Naive thymus-derived CD4-positive, alpha-beta T cell (primary cell): ENCODE measurements at regions not wholly inside any gene's neighbourhood (a gene's known extent, or its start where the extent isn't known, plus 50 kb on each side); places are given as distances from the start of the nearest gene placed in this dataset.

Experiments
- ATAC-seq: fragments of 150-1000 bp; cut with Tn5 transposase; 2 replicates; pipeline ENCODE4 v1.10.0; 2021; ENCODE audit warnings: mild to moderate bottlenecking, moderate library complexity
- CTCF ChIA-PET: fragments of 350-600 bp; sonication (Branson Sonifier 250); formaldehyde crosslinking; loops from one replicate; lab custom pipeline; 2021; ENCODE audit warnings: antibody characterized with exemption; lab: Charles Lee
- POLR2A ChIA-PET: fragments of 350-600 bp; sonication (Branson Sonifier 250); formaldehyde crosslinking; loops from one replicate; lab custom pipeline; 2021; ENCODE audit warnings: antibody characterized with exemption, inconsistent platforms; lab: Charles Lee
- DNase-seq, 9 donors: peaks; one replicate each; pipeline versions ENCODE4 v3.0.0 to v3.0.0-alpha.2; 2020 to 2022; ENCODE audit warnings: mixed read lengths in 1 of 9
- H3K27ac ChIP-seq: one replicate; pipeline ENCODE4 v1.7.0; 2013; ENCODE audit warnings: mild to moderate bottlenecking, low read depth, low read length, moderate library complexity
- H3K27me3 ChIP-seq, 2 donors: one replicate each; pipeline ENCODE4 v1.7.0; 2013; ENCODE audit warnings: low read length in 2 of 2, mild to moderate bottlenecking in 2 of 2, moderate library complexity in 2 of 2; ENCODE audit not compliant: control insufficient read depth in 2 of 2, insufficient read depth in 2 of 2
- H3K36me3 ChIP-seq, 3 experiments: 1 replicate in 2 of 3; 2 replicates in 1 of 3; pipeline ENCODE4 v1.7.0; 2013; ENCODE audit warnings: low read length in 3 of 3, mild to moderate bottlenecking in 3 of 3, moderate library complexity in 1 of 3; ENCODE audit not compliant: insufficient read depth in 3 of 3, control insufficient read depth in 2 of 3
- H3K4me1 ChIP-seq, 2 donors: one replicate each; pipeline ENCODE4 v1.7.0; 2013; ENCODE audit warnings: low read length in 2 of 2, mild to moderate bottlenecking in 2 of 2, moderate library complexity in 1 of 2; ENCODE audit not compliant: control insufficient read depth in 2 of 2, insufficient read depth in 2 of 2
- H3K4me3 ChIP-seq: 2 replicates; pipeline ENCODE4 v1.7.0; 2013; ENCODE audit warnings: mild to moderate bottlenecking, low read length
- H3K9me3 ChIP-seq, 3 experiments: 1 replicate in 2 of 3; 2 replicates in 1 of 3; pipeline ENCODE4 v1.7.0; 2013; ENCODE audit warnings: low read length in 3 of 3; ENCODE audit not compliant: control insufficient read depth in 2 of 3
- H3K27ac Mint-ChIP-seq, 9 donors: one replicate each; pipeline ENCODE4 v1.8.0; 2020 to 2022; ENCODE audit warnings: mixed read lengths in 9 of 9, mild to moderate bottlenecking in 8 of 9, moderate library complexity in 5 of 9, inconsistent platforms in 2 of 9
- H3K27me3 Mint-ChIP-seq, 5 donors: one replicate each; pipeline ENCODE4 v1.8.0; 2021 to 2022; ENCODE audit warnings: mixed read lengths in 5 of 5, mild to moderate bottlenecking in 1 of 5
- H3K36me3 Mint-ChIP-seq, 5 donors: one replicate each; pipeline ENCODE4 v1.8.0; 2020 to 2022; ENCODE audit warnings: mixed read lengths in 5 of 5, mild to moderate bottlenecking in 3 of 5, inconsistent platforms in 1 of 5
- H3K4me1 Mint-ChIP-seq, 7 donors: one replicate each; pipeline ENCODE4 v1.8.0; 2020 to 2022; ENCODE audit warnings: mixed read lengths in 7 of 7, mild to moderate bottlenecking in 3 of 7, inconsistent platforms in 1 of 7
- H3K4me3 Mint-ChIP-seq, 10 donors: one replicate each; pipeline ENCODE4 v1.8.0; 2020 to 2022; ENCODE audit warnings: mild to moderate bottlenecking in 10 of 10, mixed read lengths in 10 of 10, moderate library complexity in 6 of 10, inconsistent platforms in 2 of 10
- H3K9me3 Mint-ChIP-seq, 11 donors: one replicate each; pipeline ENCODE4 v1.8.0; 2020 to 2022; ENCODE audit warnings: mixed read lengths in 11 of 11, mild to moderate bottlenecking in 4 of 11, inconsistent platforms in 1 of 11, moderate library complexity in 1 of 11
- intact Hi-C, 2 donors: fragments of 100-400 bp; cut with micrococcal nuclease; formaldehyde crosslinking; loops; one replicate each; pipeline ENCODE4 v1.15.1; 2023

- Mint-ChIP-seq H3K27me3 (peaks cover 0 to 52% (median 0%) of the 10 kb centered on the region in 5 donors), H3K4me3 (no peak overlapping the region), H3K4me1 (peaks cover 0 to 54% (median 28%) of the 10 kb centered on the region in 7 donors), H3K27ac (no peak overlapping the region), H3K9me3 (peaks cover 0 to 4% (median 0%) of the 10 kb centered on the region in 11 donors), H3K36me3 (peaks cover 0 to 5% (median 0%) of the 10 kb centered on the region in 5 donors)
- Histone ChIP-seq H3K4me3 (no peak overlapping the region), H3K4me1 (peaks cover 0 to 6% of the 10 kb centered on the region in 2 donors), H3K36me3 (no peaks in the 10 kb centered on the region), H3K9me3 (no peaks in the 10 kb centered on the region), H3K27ac (no peak overlapping the region), H3K27me3 (no peaks in the 10 kb centered on the region)
- ChIA-PET POLR2A (interaction anchor here (1.4 kb wide), 1 partner anchor 8 kb away, joined by 4 read pairs; no protein-coding TSS in a partner anchor), CTCF (interaction anchor here (0.9 kb wide), 1 partner anchor 12 kb away, joined by 3 read pairs; no protein-coding TSS in a partner anchor)
- DNase-seq, result no peak
- intact Hi-C loops, result no loop called here
- ATAC-seq, result no peak
Measured at GRCh38 chr1:172756024-172756423, 97.1 kb downstream of the FASLG start.

- ChIA-PET POLR2A (no interaction called here), CTCF (interaction anchor here (0.5 to 1.0 kb wide), 3 partner anchors 13 to 386 kb away, joined by 3 to 5 read pairs (median 4); no protein-coding TSS in a partner anchor)
- Histone ChIP-seq H3K27ac (no peak overlapping the region), H3K4me3 (no peak overlapping the region), H3K27me3 (no peaks in the 10 kb centered on the region), H3K4me1 (peaks cover 0 to 7% of the 10 kb centered on the region in 2 donors), H3K9me3 (no peaks in the 10 kb centered on the region), H3K36me3 (no peaks in the 10 kb centered on the region)
- Mint-ChIP-seq H3K4me3 (no peak overlapping the region), H3K27me3 (peaks cover 0 to 42% (median 0%) of the 10 kb centered on the region in 5 donors), H3K36me3 (peaks cover 0 to 5% (median 0%) of the 10 kb centered on the region in 5 donors), H3K27ac (peak overlapping the region in 1 of 9 donors; percentile 62), H3K4me1 (peaks cover 3 to 60% (median 36%) of the 10 kb centered on the region in 7 donors), H3K9me3 (peaks cover 0 to 5% (median 0%) of the 10 kb centered on the region in 11 donors)
- no peak for DNase-seq
- intact Hi-C loops, result no loop called here
- peak; percentile 45 for ATAC-seq
Measured at GRCh38 chr1:172758259-172758658, 99.4 kb downstream of the FASLG start.

GRCh38 chr1:172760121-172760520, 101.2 kb downstream of the FASLG start:
- peaks cover 0 to 19% of the 10 kb centered on the region in 2 donors for H3K4me1 ChIP-seq
- H3K4me3 ChIP-seq, result no peak overlapping the region
- Mint-ChIP-seq H3K27ac (peak overlapping the region in 1 of 9 donors; percentile 56), H3K36me3 (peaks cover 0 to 5% (median 0%) of the 10 kb centered on the region in 5 donors), H3K27me3 (peaks cover 0 to 38% (median 0%) of the 10 kb centered on the region in 5 donors), H3K9me3 (peaks cover 0 to 8% (median 0%) of the 10 kb centered on the region in 11 donors), H3K4me1 (peaks cover 3 to 61% (median 42%) of the 10 kb centered on the region in 7 donors), H3K4me3 (no peak overlapping the region)
- H3K9me3 ChIP-seq, result no peaks in the 10 kb centered on the region
- ChIA-PET CTCF (no interaction called here), POLR2A (interaction anchor here (0.6 kb wide), 1 partner anchor 11 kb away, joined by 3 read pairs; no protein-coding TSS in a partner anchor)
- no peak for DNase-seq
- no peak overlapping the region for H3K27ac ChIP-seq
- H3K27me3 ChIP-seq, result no peaks in the 10 kb centered on the region
- ATAC-seq, result no peak
- H3K36me3 ChIP-seq, result no peaks in the 10 kb centered on the region
- intact Hi-C loops, result loop anchor here in 1 of 2 donors (5.0 kb wide), 1 partner anchor 1062 kb away; the partner anchor contains the start of genes CENPL and DARS2

DNA sequence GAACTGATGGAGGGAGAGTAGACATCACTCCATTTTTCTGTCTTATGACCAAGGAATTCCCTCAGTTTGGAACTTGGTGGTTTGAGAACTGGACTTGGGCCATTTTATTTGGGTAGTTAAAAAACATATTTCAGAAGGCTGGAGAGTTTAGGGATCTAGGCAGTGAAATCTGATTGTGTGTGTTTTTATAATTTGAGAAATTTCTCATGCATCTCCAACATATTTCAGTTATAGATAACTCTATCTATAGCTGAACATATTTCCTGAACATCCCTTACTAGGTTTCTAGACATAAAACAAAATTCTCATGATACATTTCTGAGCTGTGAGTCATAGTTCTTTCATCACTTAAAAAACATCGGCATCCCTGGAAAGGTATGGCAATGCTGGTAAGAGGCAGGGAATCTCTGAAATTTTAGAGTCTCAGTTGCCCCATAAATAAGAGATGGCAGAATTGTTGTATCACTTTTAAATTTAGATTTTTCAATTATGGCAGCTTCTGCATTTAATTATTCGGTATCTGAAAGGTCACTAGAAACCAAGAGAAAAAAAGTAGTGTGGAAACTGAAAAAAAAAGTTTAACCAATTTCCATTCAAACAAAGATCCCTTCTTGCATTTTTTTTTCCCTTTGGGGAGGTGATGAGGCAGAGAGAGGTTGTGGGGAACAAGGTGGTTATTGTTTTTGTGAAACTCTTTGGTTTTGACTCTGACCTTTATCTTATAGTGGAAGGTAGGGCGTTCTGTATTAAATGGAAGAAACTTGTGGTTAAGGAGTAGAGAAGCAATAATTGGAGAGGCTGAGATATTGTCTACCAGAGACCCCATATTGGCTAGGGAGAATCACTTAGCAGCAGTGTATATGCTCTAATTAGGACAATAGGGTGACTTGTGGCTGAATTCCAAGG, 102.9 kb downstream of the FASLG start:
- POLR2A ChIA-PET, result interaction anchor here (0.7 kb wide), 1 partner anchor 25 kb away, joined by 4 read pairs; no protein-coding TSS in a partner anchor
- CTCF ChIA-PET, result interaction anchor here (0.7 to 1.7 kb wide), 2 partner anchors 17 to 171 kb away, joined by 3 to 8 read pairs; no protein-coding TSS in a partner anchor

GRCh38 chr1:172763057-172763456, 104.2 kb downstream of the FASLG start:
- Mint-ChIP-seq H3K4me1 (peaks cover 3 to 63% (median 44%) of the 10 kb centered on the region in 7 donors), H3K27me3 (peaks cover 0 to 15% (median 0%) of the 10 kb centered on the region in 5 donors), H3K9me3 (peaks cover 0 to 6% (median 0%) of the 10 kb centered on the region in 11 donors), H3K36me3 (peaks cover 0 to 5% (median 0%) of the 10 kb centered on the region in 5 donors), H3K4me3 (peak overlapping the region in 1 of 10 donors; percentile 71), H3K27ac (peak overlapping the region in 5 of 9 donors; percentile 83 to 92 (median 89))
- H3K9me3 ChIP-seq, result no peaks in the 10 kb centered on the region
- DNase-seq (no peak), ATAC-seq (no peak)
- ChIA-PET POLR2A (interaction anchor here (0.9 to 2.4 kb wide), 4 partner anchors 8 to 17 kb away, joined by 3 to 11 read pairs (median 4); no protein-coding TSS in a partner anchor), CTCF (interaction anchor here (1.7 to 2.6 kb wide), 2 partner anchors 18 kb away, joined by 8 to 19 read pairs; no protein-coding TSS in a partner anchor)
- H3K27ac ChIP-seq, result no peak overlapping the region
- H3K27me3 ChIP-seq, result no peaks in the 10 kb centered on the region
- intact Hi-C loops, result loop anchor here in 1 of 2 donors (5.0 kb wide), 1 partner anchor 1059 kb away; the partner anchor contains the start of genes CENPL and DARS2
- H3K36me3 ChIP-seq, result no peaks in the 10 kb centered on the region
- H3K4me3 ChIP-seq, result no peak overlapping the region
- H3K4me1 ChIP-seq, result peaks cover 0 to 25% of the 10 kb centered on the region in 2 donors

More for the DNA sequence above, 102.9 kb downstream of the FASLG start:
- peak overlapping the region in 3 of 9 donors; percentile 7 to 90 (median 12) for H3K27ac Mint-ChIP-seq
- H3K27me3 Mint-ChIP-seq, result peaks cover 0 to 26% (median 0%) of the 10 kb centered on the region in 5 donors
- Histone ChIP-seq H3K27me3 (no peaks in the 10 kb centered on the region), H3K4me3 (no peak overlapping the region), H3K36me3 (no peaks in the 10 kb centered on the region), H3K9me3 (no peaks in the 10 kb centered on the region), H3K4me1 (peaks cover 0 to 25% of the 10 kb centered on the region in 2 donors), H3K27ac (no peak overlapping the region)
- H3K9me3 Mint-ChIP-seq, result peaks cover 0 to 8% (median 0%) of the 10 kb centered on the region in 11 donors
- ATAC-seq (no peak), DNase-seq (no peak)
- peaks cover 0 to 5% (median 0%) of the 10 kb centered on the region in 5 donors for H3K36me3 Mint-ChIP-seq
- intact Hi-C loops, result loop anchor here in 1 of 2 donors (5.0 kb wide), 1 partner anchor 1060 kb away; the partner anchor contains the start of genes CENPL and DARS2
- H3K4me1 Mint-ChIP-seq, result peaks cover 3 to 58% (median 44%) of the 10 kb centered on the region in 7 donors
- no peak overlapping the region for H3K4me3 Mint-ChIP-seq
